ENCODE measurements at regions not wholly inside any gene's neighbourhood (a gene's known extent, or its start where the extent isn't known, plus 50 kb on each side); places are given as distances from the start of the nearest gene placed in this dataset.

DNA sequence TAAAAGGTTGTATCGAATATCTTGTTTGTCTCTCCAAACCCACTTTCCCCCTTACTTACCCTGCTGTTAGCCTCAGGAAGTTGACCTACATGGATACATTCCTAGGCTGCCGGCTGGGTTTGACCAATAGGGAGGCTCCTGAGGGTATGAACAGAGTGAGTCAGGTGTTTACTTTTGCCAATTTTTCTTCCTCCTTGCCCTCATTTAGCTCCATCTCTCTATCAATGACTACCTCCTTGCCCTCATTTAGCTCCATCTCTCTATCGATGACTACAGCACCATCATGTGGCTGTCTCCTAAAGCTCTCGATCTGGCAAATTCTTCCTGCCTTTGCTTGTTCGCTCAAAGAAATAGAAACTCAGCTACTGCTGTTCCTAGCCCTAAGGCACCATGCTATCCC, 571.9 kb upstream of the CRIM1 start:
- H3K14ac ChIP-seq (ENCODE audit: insufficient read length), result no peak overlapping the region
- H4K20me1 ChIP-seq (replicated peaks in 1 of 2; ENCODE audit: control insufficient read depth in 1 of 2, insufficient read depth in 2 of 2, low read length in 2 of 2), result no peaks in the 10 kb centered on the region
- H2BK120ac ChIP-seq (replicated peaks; ENCODE audit: low read depth, low read length), result no peak overlapping the region
- no peak overlapping the region for H2AK5ac ChIP-seq (ENCODE audit: low read depth, low read length)
- H2AFZ ChIP-seq (ENCODE audit: low read length), result no peak overlapping the region
- H3K4me2 ChIP-seq (ENCODE audit: insufficient read depth in 1 of 2, low read depth in 2 of 2, low read length in 2 of 2), result no peak overlapping the region
- CTCF ChIA-PET (ENCODE audit: partially characterized antibody), result interaction anchor here (0.9 to 2.0 kb wide), 3 partner anchors 9 to 48 kb away, joined by 4 to 6 read pairs (median 5); no protein-coding TSS in a partner anchor
- no peak overlapping the region for H4K8ac ChIP-seq (ENCODE audit: extremely low read depth, insufficient read depth, low read length)
- H2BK12ac ChIP-seq (ENCODE audit: low read depth, low read length), result no peak overlapping the region
- no peaks in the 10 kb centered on the region for H3K27me3 ChIP-seq (replicated peaks in 1 of 4; ENCODE audit: control insufficient read depth in 3 of 4, extremely low read depth in 1 of 4, insufficient read depth in 3 of 4, low read length in 3 of 4)
- H3K4ac ChIP-seq (replicated peaks; ENCODE audit: insufficient read length, low read depth, low read length), result no peak overlapping the region
- no peaks in the 10 kb centered on the region for H3K4me1 ChIP-seq (replicated peaks in 1 of 4; ENCODE audit: control insufficient read depth in 3 of 4, insufficient read depth in 4 of 4, low read length in 3 of 4)
- H2BK15ac ChIP-seq (ENCODE audit: low read length), result no peak overlapping the region
- no peaks in the 10 kb centered on the region for H3K23me2 ChIP-seq (ENCODE audit: low read depth, low read length)
- no peaks in the 10 kb centered on the region for H3K79me2 ChIP-seq (ENCODE audit: control insufficient read depth in 1 of 2, insufficient read depth in 2 of 2, low read length in 2 of 2)
- no peak overlapping the region for H2BK20ac ChIP-seq (ENCODE audit: low read length)
- H4K5ac ChIP-seq (ENCODE audit: insufficient read length, low read depth, low read length), result no peak overlapping the region
- no peaks in the 10 kb centered on the region for H3K79me1 ChIP-seq (ENCODE audit: low read depth, low read length)
- 81% methylated on average over 5 of the region's 5 CpGs; no CpG with 5 or more reads in 1 of the 2 experiments for WGBS, 2 experiments (ENCODE audit: extremely low coverage in 1 of 2, insufficient coverage in 1 of 2, insufficient read length in 1 of 2, insufficient replicate concordance in 2 of 2, low coverage in 1 of 2, low lambda C conversion rate in 2 of 2, missing lambda C conversion rate in 1 of 2)
- no peak overlapping the region for H3K27ac ChIP-seq (ENCODE audit: low read depth, low read length)
- no peak overlapping the region for H3K4me3 ChIP-seq (ENCODE audit: extremely low read depth in 1 of 4, insufficient read depth in 2 of 4, low read depth in 3 of 4, low read length in 4 of 4)
- no peak overlapping the region for H3K56ac ChIP-seq (replicated peaks; ENCODE audit: insufficient read length, low read depth, low read length)
- H3K9me3 ChIP-seq (ENCODE audit: insufficient read depth in 2 of 2, low read depth in 1 of 2, low read length in 1 of 2), result peaks cover 15 to 18% of the 10 kb centered on the region in 2 experiments
- H2BK5ac ChIP-seq (ENCODE audit: low read depth, low read length), result no peak overlapping the region
- no peak overlapping the region for H3K23ac ChIP-seq (ENCODE audit: insufficient read length)
- no peak overlapping the region for H3K9ac ChIP-seq (replicated peaks in 1 of 4; ENCODE audit: extremely low read depth in 1 of 4, low read depth in 3 of 4, low read length in 3 of 4)
- no peaks in the 10 kb centered on the region for H3K36me3 ChIP-seq (ENCODE audit: control insufficient read depth in 2 of 4, insufficient read depth in 4 of 4, low read length in 3 of 4)
- no peak overlapping the region for H4K91ac ChIP-seq (replicated peaks; ENCODE audit: insufficient read length, low read length)
- FAIRE-seq (no peak), DNase-seq (ENCODE audit: low read depth in 1 of 2, low spot score in 2 of 2) (peak in 1 of 2 experiments; percentile 15)
- POLR2A ChIA-PET (ENCODE audit: partially characterized antibody), result no interaction called here
- no peak overlapping the region for H3K18ac ChIP-seq (ENCODE audit: extremely low read depth, low read length)
- TF ChIP-seq E2F6 (IDR thresholded peaks at IDR 0.05), result no peak
- TF ChIP-seq SAP30 (IDR thresholded peaks at IDR 0.05; ENCODE audit: insufficient read depth, insufficient replicate concordance, low read length), result no peak
- TF ChIP-seq RAD21 (IDR thresholded peaks at IDR 0.05 in 1 of 2, conservative IDR thresholded peaks at IDR 0.05 in 1 of 2; ENCODE audit: low read depth in 2 of 2, low read length in 2 of 2), result peak; percentile 42 to 60
- no peak for TF ChIP-seq RFX5 (IDR thresholded peaks at IDR 0.05; ENCODE audit: borderline replicate concordance, low read depth, low read length)
- TF ChIP-seq, protein P1, sequence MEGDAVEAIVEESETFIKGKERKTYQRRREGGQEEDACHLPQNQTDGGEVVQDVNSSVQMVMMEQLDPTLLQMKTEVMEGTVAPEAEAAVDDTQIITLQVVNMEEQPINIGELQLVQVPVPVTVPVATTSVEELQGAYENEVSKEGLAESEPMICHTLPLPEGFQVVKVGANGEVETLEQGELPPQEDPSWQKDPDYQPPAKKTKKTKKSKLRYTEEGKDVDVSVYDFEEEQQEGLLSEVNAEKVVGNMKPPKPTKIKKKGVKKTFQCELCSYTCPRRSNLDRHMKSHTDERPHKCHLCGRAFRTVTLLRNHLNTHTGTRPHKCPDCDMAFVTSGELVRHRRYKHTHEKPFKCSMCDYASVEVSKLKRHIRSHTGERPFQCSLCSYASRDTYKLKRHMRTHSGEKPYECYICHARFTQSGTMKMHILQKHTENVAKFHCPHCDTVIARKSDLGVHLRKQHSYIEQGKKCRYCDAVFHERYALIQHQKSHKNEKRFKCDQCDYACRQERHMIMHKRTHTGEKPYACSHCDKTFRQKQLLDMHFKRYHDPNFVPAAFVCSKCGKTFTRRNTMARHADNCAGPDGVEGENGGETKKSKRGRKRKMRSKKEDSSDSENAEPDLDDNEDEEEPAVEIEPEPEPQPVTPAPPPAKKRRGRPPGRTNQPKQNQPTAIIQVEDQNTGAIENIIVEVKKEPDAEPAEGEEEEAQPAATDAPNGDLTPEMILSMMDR (IDR thresholded peaks at IDR 0.05; ENCODE audit: control extremely low read depth in 1 of 3, insufficient read depth in 1 of 3, low read depth in 1 of 3, low read length in 3 of 3), result peak in 1 of 3 experiments; percentile 18; a peak in 1 of 4 replicates
- no peak for TF ChIP-seq SP1 (IDR thresholded peaks at IDR 0.05; ENCODE audit: low read depth, low read length)
- no peak for TF ChIP-seq BACH1 (IDR thresholded peaks at IDR 0.05; ENCODE audit: low read length)
- TF ChIP-seq HDAC6 (IDR thresholded peaks at IDR 0.05; ENCODE audit: low read depth, low read length), result no peak
- no peak for TF ChIP-seq CEBPB (IDR thresholded peaks at IDR 0.05; ENCODE audit: low read depth, low read length)
- no peak for TF ChIP-seq ATF3 (IDR thresholded peaks at IDR 0.05; ENCODE audit: insufficient read depth, low read depth, low read length)
- no peak for TF ChIP-seq JUND (IDR thresholded peaks at IDR 0.05; ENCODE audit: low read length)

All from H1 (cell line).